ENCODE measurements at regions not wholly inside any gene's neighbourhood (a gene's known extent, or its start where the extent isn't known, plus 50 kb on each side); places are given as distances from the start of the nearest gene placed in this dataset.

DNA sequence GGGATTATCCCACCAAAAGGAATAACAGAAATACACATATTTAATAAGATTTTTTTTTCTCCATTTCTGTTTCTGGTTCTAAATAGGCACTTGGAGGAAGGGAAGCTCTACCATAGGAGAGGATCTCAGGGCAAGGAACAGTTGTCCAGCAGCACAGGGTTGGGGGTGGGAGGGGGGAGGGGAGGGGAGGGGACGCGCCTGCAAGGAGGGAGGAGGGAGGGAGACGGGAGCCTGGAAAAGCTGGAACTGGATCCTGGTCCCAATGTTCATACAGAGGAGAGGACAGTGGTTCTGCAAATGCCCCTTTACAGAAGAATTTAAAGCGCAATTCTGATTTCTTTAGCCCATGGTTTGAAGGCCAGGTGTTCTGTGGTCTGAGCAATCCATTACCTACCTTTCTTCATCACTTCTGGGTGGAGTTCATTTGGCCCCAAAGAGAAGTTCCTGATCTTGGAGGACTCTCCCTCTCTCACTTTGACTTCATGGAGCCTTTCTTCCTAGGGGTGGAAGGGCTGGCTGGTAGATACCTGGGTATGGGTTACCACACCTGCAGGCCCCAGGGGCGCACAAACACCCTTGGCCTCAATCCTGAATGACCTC is 348.9 kb upstream of the NCAM1 start:
- H3K27me3 ChIP-seq: peaks cover 0 to 11% of the 10 kb centered on the region in 2 donors
- DNase-seq (peak in 1 of 4 donors; percentile 19), ATAC-seq (no peak)
- intact Hi-C loops (cut with DNase I): no loop called here
- no peaks in the 10 kb centered on the region for H3K36me3 ChIP-seq
- H3K9me3 ChIP-seq: no peaks in the 10 kb centered on the region
- H3K4me1 ChIP-seq: no peaks in the 10 kb centered on the region
- H3K27ac ChIP-seq: no peak overlapping the region
- no peak overlapping the region for H3K4me3 ChIP-seq
- TF ChIP-seq CTCF (IDR thresholded peaks at IDR 0.05): no peak

- DNase-seq: no peak
- Histone ChIP-seq H3K4me1 (no peaks in the 10 kb centered on the region), H3K27ac (no peak overlapping the region), H3K9me3 (no peaks in the 10 kb centered on the region), H3K4me3 (no peak overlapping the region), H3K27me3 (peaks cover 0 to 4% of the 10 kb centered on the region in 2 donors), H3K36me3 (no peaks in the 10 kb centered on the region)
- intact Hi-C loops (cut with DNase I): no loop called here
- ATAC-seq: peak; percentile 46
- no peak for TF ChIP-seq CTCF (IDR thresholded peaks at IDR 0.05)
Observed at GRCh38 chr11:112613051-112613972, 347.9 kb upstream of the NCAM1 start.

DNA sequence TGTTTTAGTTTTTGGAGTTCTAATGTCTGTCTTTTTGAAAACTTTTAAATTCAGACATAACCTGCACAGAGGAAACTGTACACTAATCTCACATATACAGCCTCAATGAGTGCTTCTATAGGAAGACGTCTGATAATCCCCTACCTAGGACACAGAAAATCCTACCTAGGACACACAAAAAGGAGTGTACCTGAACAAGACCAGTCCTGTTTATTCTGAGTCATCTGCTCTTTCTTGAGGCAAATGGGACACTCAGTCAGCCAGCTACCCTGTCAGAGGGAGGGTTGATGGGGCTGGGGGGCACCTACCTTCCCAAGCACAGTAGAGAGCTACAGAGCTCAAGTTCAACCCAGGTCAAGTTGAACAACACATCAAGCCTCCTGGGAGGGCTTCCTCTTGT is 346.6 kb upstream of the NCAM1 start:
- H3K27ac ChIP-seq: no peak overlapping the region
- H3K27me3 ChIP-seq: no peaks in the 10 kb centered on the region
- H3K4me1 ChIP-seq: no peaks in the 10 kb centered on the region
- H3K9me3 ChIP-seq: no peaks in the 10 kb centered on the region
- no peak for TF ChIP-seq CTCF (IDR thresholded peaks at IDR 0.05)
- no peak overlapping the region for H3K4me3 ChIP-seq
- ATAC-seq (no peak), DNase-seq (no peak)
- H3K36me3 ChIP-seq: no peaks in the 10 kb centered on the region
- intact Hi-C loops (cut with DNase I): no loop called here

GRCh38 chr11:112615238-112615637 is 346.0 kb upstream of the NCAM1 start:
- Histone ChIP-seq H3K36me3 (no peaks in the 10 kb centered on the region), H3K4me3 (no peak overlapping the region), H3K27me3 (no peaks in the 10 kb centered on the region), H3K27ac (no peak overlapping the region), H3K4me1 (no peaks in the 10 kb centered on the region), H3K9me3 (no peaks in the 10 kb centered on the region)
- no peak for DNase-seq
- no peak for ATAC-seq
- intact Hi-C loops (cut with DNase I): no loop called here
- TF ChIP-seq CTCF (IDR thresholded peaks at IDR 0.05): no peak

- H3K27me3 ChIP-seq: no peaks in the 10 kb centered on the region
- intact Hi-C loops (cut with DNase I): no loop called here
- no peak for DNase-seq
- ATAC-seq: no peak
- H3K4me1 ChIP-seq: no peaks in the 10 kb centered on the region
- H3K4me3 ChIP-seq: no peak overlapping the region
- no peaks in the 10 kb centered on the region for H3K9me3 ChIP-seq
- no peak for TF ChIP-seq CTCF (IDR thresholded peaks at IDR 0.05)
- H3K36me3 ChIP-seq: no peaks in the 10 kb centered on the region
- no peak overlapping the region for H3K27ac ChIP-seq
Observed at GRCh38 chr11:112615891-112616290, 345.3 kb upstream of the NCAM1 start.
